ENCODE measurements at regions not wholly inside any gene's neighbourhood (a gene's known extent, or its start where the extent isn't known, plus 50 kb on each side); places are given as distances from the start of the nearest gene placed in this dataset.
"Not testable (repeated sequence)": the region's sequence is repeated elsewhere in the genome, so short reads cannot be mapped to it uniquely, and the experiment has no call there.

DNA sequence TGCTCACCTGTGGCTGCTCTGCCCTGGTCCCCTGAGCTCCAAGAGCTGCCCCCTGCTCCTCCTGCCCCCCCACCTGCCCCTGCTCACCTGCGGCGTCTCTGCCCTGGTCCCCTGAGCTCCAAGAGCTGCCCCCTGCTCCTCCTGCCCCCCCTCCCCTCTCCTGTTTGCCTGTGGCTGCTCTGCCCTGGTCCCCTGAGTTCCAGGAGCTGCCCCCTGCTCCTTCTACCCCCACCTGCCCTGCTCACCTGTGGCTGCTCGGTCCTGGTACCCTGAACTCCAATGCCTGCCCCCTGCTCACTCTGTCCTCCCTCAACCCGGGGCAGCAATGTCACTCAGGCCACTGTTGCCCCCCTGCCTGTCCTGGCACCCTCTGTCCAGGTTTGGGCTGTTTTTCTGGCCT is 101.7 kb downstream of the TMEM121 start:
- H3K9me3 ChIP-seq, H3K36me3 ChIP-seq, DNase-seq, H3K4me3 ChIP-seq, H3K27me3 ChIP-seq: not testable (repeated sequence)

DNA sequence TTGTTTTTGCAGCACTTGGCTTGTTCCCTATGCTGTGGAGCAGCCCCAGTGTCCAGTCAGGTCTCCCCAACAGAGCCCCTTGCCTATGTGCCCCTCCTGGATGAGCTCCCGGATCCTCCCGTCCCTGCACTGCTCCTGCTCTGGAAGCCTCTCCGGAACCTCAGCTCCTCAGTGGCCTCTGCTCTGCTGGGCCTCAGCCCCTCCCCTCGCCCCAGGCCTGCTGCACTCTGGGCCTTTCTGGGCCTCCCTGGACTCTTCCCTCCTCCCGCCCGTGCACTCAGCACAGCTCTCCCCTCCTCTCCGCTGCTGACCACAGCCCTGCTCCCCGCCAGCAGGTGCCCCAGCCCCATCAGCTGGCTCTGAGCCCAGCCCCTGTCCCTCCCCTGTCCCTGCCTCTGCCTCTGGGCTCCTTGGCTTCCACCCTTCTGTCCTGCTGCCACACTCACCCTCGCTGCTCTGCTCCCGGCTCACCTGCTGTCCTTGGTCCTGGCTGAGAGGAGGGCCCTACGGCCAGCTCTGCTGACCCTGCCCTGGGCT is 102.2 kb downstream of the TMEM121 start:
- H3K27me3 ChIP-seq, DNase-seq, H3K4me3 ChIP-seq, H3K36me3 ChIP-seq, H3K9me3 ChIP-seq: not testable (repeated sequence)

DNA sequence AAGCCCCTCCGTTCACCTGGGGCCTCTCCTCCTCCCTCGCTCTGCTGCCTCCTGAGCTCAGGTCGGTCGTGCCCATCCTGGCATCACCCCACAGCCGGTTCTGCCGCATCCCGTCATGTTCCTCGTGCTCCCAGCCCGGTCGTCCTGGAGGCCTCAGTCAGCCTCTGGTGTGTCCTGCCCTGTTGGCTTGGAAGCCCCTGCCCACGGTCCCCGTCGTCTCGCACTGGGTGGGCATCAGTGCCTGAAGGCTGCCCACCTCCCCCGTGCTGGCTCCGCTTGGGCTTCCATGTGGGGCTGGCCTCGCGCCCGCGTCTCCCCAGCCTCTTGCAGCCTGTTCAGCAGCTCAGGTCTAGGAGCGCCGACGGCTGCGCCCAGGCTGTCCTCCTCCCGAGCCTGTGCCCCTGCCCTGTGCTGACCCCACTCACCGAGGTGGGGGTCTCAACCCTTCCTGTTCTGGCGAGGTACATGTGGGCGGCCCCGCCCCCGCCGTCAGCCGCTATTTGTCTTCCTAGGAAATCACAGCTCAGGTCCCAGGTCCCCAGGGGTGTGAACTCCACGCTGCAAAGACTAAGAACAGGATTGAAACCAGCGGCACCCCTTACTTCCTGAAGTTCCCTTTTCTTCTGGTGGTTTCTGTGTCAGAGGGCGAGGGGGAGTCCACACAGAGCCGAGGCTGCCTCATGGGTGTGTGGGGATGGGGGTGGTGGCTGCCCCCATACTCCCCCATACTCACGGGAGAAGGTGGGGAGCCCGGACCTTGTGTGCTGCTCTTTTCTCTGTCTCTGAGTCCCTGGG is 102.9 kb downstream of the TMEM121 start:
- H3K9me3 ChIP-seq, H3K36me3 ChIP-seq, H3K27me3 ChIP-seq, H3K4me3 ChIP-seq, DNase-seq: not testable (repeated sequence)

- Histone ChIP-seq H3K27me3 (no peaks in the 10 kb centered on the region), H3K9me3 (no peaks in the 10 kb centered on the region), H3K4me3 (no peak overlapping the region), H3K36me3 (no peaks in the 10 kb centered on the region)
- DNase-seq: no peak
Measured at GRCh38 chr14:105629886-105630215, 103.5 kb downstream of the TMEM121 start.

DNA sequence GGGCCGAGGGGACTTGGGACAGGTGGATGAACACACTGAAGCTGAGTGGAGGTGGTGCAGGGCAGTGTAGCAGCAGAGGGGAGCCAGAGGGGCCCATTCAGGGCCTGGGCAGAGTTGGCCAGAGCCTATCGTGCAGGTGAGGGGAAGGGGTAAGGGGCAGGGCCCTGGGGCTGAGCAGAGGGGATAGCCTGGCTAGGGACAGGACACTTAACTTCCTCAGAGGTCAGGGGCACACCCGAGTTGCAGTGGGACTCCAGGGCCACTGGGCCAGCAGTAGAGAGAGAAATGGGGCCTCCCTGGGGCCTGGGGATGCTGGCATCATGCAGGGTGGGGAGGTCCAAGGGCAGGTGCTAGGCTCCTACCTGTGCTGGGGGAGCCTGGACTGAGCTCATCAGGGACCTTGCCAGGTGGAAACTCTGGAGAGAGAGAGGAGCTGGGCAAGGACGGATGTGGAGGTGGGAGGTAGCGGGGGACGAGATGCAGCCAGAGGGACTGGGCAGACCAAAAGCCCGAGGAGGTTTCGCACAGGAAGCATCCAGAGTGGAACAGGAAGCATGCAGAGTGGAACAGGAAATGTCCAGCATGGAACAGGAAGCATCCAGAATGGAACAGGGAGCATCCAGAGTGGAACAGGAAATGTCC is 104.0 kb downstream of the TMEM121 start:
- H3K9me3 ChIP-seq, H3K27me3 ChIP-seq, H3K4me3 ChIP-seq, H3K36me3 ChIP-seq, DNase-seq: not testable (repeated sequence)

DNA sequence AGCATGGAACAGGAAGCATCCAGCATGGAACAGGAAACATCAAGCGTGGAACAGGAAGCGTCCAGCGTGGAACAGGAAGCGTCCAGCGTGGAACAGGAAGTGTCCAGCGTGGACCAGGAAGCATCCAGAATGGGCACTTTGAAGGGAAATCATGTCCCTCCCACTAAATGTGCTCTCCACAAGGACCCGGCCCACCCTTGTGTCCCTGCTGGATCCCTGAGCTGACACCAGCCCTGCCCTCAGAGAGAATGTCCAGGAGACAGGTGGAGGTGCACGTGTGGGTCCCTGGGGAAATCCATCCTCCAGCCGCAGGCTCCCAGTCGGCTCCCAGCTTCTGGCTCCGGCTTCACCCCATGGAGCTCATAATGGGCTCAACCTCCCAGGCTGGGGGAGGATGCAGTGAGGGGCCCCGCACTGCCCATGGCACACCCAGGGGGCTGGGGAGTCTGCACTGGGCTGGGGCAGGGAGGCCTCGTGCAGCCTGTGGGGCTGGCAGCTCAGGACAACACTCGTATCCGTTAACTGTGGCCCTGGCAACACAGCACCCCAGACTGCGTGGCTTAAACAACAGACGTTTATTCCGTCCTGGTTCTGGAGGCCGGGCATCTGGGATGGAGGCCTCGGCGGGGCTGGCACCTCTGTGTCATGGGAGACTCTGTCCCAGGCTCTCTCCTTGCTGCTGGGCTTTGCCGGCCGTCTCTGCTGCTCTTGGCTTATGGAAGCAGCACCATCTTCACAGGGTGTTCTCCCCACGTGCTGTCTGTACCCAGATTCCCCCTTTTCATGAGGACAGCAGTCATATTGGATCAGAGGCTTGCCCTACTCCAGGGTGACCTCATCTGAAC is 104.8 kb downstream of the TMEM121 start:
- H3K9me3 ChIP-seq, H3K4me3 ChIP-seq, DNase-seq, H3K27me3 ChIP-seq, H3K36me3 ChIP-seq: not testable (repeated sequence)

- no peak overlapping the region for H3K4me3 ChIP-seq
- H3K9me3 ChIP-seq: no peaks in the 10 kb centered on the region
- no peak for DNase-seq
- H3K36me3 ChIP-seq: no peaks in the 10 kb centered on the region
- H3K27me3 ChIP-seq: no peaks in the 10 kb centered on the region
Measured at GRCh38 chr14:105632010-105632409, 105.6 kb downstream of the TMEM121 start.

DNA sequence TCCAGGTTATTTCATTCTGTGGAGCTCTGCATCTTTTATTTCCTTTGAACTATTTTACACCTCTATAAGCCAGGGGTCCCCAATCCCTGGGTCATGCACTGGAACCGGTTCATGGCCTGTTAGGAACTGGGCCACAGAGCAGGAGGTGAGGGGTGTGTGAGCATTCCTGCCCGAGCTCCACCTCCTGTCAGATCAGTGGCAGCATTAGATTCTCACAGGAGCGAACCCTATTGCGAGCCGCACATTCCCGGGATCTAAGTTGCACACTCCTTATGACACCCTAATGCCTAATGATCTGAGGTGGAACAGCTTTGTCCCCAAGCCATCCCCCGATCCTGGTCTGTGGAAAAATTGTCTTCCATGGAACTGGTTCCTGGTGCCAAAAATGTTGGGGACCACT is 107.2 kb downstream of the TMEM121 start:
- H3K36me3 ChIP-seq, DNase-seq, H3K4me3 ChIP-seq, H3K27me3 ChIP-seq, H3K9me3 ChIP-seq: not testable (repeated sequence)

GRCh38 chr14:105635560-105635959 is 109.2 kb downstream of the TMEM121 start:
- H3K36me3 ChIP-seq: no peaks in the 10 kb centered on the region
- DNase-seq: no peak
- no peaks in the 10 kb centered on the region for H3K9me3 ChIP-seq
- no peak overlapping the region for H3K4me3 ChIP-seq
- H3K27me3 ChIP-seq: no peaks in the 10 kb centered on the region

DNA sequence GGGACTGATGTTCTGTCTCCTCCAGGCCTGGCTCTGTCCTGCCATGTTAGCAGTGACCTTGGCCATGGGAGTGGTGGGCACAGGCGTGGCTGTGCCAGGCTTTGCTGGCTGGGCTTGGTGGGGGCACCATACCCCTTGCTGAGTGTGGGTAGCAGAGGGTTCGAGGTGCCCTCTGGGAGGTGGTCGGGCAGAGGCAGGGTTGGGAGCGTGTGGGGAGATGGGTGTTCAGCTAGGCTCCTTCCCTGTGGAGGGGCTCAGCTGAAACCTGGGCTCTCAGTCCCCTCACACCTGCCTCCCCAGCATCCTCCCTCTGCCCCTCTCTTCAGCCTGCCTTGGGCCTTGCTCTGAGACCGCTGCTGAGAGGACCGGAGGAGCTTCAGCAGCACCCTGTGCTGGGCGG is 109.6 kb downstream of the TMEM121 start:
- not testable (repeated sequence) for DNase-seq, H3K27me3 ChIP-seq, H3K36me3 ChIP-seq, H3K9me3 ChIP-seq, H3K4me3 ChIP-seq

DNA sequence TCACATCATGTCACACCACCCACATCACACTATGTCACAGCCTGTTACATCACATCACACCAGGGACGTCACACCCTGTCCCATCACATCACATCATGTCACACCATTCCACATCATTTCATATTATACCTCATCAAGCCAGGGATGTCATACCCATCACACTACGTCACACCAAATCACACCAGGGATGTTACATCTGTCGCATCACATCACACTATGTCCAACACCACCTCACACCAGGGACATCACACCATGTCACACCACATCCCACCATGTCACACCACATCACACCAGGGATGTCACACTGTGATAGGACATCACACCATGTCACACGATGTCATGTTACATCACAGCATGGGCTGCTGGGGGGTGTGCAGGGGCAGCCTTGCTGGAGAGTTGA is 110.6 kb downstream of the TMEM121 start:
- H3K27me3 ChIP-seq: no peaks in the 10 kb centered on the region
- no peaks in the 10 kb centered on the region for H3K9me3 ChIP-seq
- DNase-seq: no peak
- no peaks in the 10 kb centered on the region for H3K36me3 ChIP-seq
- H3K4me3 ChIP-seq: no peak overlapping the region

GRCh38 chr14:105637345-105637744 is 111.0 kb downstream of the TMEM121 start:
- H3K27me3 ChIP-seq, H3K4me3 ChIP-seq, DNase-seq, H3K36me3 ChIP-seq, H3K9me3 ChIP-seq: not testable (repeated sequence)

- not testable (repeated sequence) for H3K27me3 ChIP-seq, H3K9me3 ChIP-seq, DNase-seq, H3K4me3 ChIP-seq, H3K36me3 ChIP-seq
Measured at GRCh38 chr14:105639969-105640931, 113.9 kb downstream of the TMEM121 start.

DNA sequence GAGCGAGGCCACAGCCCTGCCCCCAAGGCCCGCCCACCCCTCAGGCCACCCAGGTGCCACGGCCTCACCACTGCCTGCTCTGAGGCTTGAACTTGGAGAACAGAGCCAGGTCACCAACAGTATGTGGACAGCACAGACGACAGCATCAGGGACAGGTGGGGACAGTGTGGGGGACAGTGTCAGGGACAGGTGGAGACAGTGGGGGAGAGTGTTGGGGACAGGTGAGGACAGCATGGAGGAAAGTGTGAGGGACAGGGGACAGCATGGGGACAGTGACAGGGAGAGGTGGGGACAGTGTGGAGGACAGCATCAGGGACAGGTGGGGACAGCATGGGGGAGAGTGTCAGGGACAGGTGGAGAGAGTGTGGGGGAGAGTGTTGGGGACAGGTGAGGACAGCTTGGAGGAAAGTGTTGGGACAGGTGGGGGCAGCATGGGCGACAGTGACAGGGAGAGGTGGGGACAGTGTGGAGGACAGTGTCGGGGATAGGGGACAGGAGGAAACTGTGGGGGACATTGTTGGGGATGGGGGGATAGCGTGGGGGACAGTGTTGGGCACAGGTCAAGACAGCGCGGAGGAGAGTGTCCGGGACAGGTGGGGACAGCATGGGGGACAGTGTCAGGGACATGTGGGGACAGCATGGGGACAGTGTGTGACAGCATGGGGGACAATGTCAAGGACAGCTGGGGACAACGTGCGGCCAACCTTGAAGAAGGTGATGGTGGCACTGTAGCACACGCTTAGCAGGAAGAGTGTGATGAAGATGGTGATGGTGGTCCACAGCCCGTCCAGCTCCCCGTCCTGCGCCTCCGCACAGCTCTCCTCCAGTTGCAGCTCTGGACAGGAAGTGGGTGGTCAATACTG is 114.9 kb downstream of the TMEM121 start:
- no peak for DNase-seq
- H3K27me3 ChIP-seq: no peaks in the 10 kb centered on the region
- H3K36me3 ChIP-seq: no peaks in the 10 kb centered on the region
- H3K4me3 ChIP-seq: no peak overlapping the region
- no peaks in the 10 kb centered on the region for H3K9me3 ChIP-seq

DNA sequence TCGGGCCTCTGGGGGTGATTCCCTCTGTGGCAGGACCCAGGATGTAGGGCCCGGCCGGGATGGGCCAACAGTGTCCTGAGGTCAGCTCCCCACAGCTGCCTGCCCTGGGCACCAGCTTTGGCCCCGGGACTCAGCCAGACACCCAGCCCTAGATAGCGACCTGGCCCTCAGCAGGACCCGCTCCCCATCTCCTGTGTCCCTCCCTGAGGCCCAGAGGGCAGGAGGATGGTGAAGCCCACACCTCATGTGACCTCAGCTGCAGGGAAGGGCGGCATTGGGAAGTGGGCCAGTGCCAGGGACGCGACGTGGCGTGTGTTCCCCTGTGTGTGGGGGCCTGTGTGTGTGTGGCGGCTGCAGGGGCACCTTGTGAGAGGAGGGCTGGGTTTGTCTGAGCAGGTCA is 115.6 kb downstream of the TMEM121 start:
- not testable (repeated sequence) for H3K27me3 ChIP-seq, H3K9me3 ChIP-seq, H3K36me3 ChIP-seq, DNase-seq, H3K4me3 ChIP-seq

- not testable (repeated sequence) for H3K27me3 ChIP-seq, H3K9me3 ChIP-seq, DNase-seq, H3K36me3 ChIP-seq, H3K4me3 ChIP-seq
Measured at GRCh38 chr14:105642486-105642885, 116.1 kb downstream of the TMEM121 start.
